GM12878 (cell line): ENCODE measurements at regions not wholly inside any gene's neighbourhood (a gene's known extent, or its start where the extent isn't known, plus 50 kb on each side); places are given as distances from the start of the nearest gene placed in this dataset.

Experiments
- ATAC-seq: fragments of 200-7000 bp; cut with Tn5 transposase; 3 replicates; pipeline ENCODE4 v1.9.1; 2020; ENCODE audit warnings: mild to moderate bottlenecking, moderate library complexity
- BruUV-seq: library from RNA; stranded (reverse); fragments of 400-500 nt; replicated peaks from 2 replicates; lab custom pipeline; 2021; lab: Mats Ljungman, UMichigan
- CTCF ChIA-PET: fragments of 300-600 bp; sonication (Branson Sonifier 250); formaldehyde crosslinking; extraction: SDS; loops from one replicate; lab custom pipeline; 2021; ENCODE audit warnings: inconsistent platforms; lab: Yijun Ruan, JAX
- POLR2A ChIA-PET: fragments of 350-600 bp; formaldehyde crosslinking; extraction: SDS; loops from one replicate; lab custom pipeline; 2021; ENCODE audit warnings: inconsistent platforms; lab: Charles Lee
- RAD21 ChIA-PET: fragments of 300-600 bp; sonication (Branson Sonifier 250); formaldehyde crosslinking; loops from one replicate; lab custom pipeline; 2023; ENCODE audit warnings: antibody characterized with exemption; ENCODE audit not compliant: unreplicated experiment; lab: Charles Lee
- SMC1A ChIA-PET: fragments of 300-600 bp; sonication (Branson Sonifier 250); formaldehyde crosslinking; loops from one replicate; lab custom pipeline; 2023; ENCODE audit not compliant: unreplicated experiment, uncharacterized antibody; lab: Charles Lee
- DNase-seq: peaks from one replicate; pipeline ENCODE4 v3.0.0-alpha.2; 2011; ENCODE audit warnings: low read depth, low spot score
- FAIRE-seq: peaks from 3 replicates; lab custom pipeline; 2011; peaks lifted over from hg19 to GRCh38; lab: Jason Lieb, UNC
- H2AFZ ChIP-seq: 2 replicates; pipeline ENCODE4 v1.6.0; 2011; ENCODE audit warnings: low read depth, low read length, control low read depth; ENCODE audit not compliant: control insufficient read depth
- H3K27ac ChIP-seq: 2 replicates; pipeline ENCODE4 v1.5.1; 2011; ENCODE audit warnings: control low read depth; ENCODE audit not compliant: control insufficient read depth, insufficient read depth
- H3K27me3 ChIP-seq, 2 experiments: replicated peaks in 1 of 2; 2 replicates each; pipeline versions ENCODE4 v1.6.0 to v1.6.1; 2011; ENCODE audit warnings: low read length in 1 of 2; ENCODE audit not compliant: control insufficient read depth in 2 of 2, insufficient read depth in 2 of 2
- H3K36me3 ChIP-seq, 2 experiments: 2 replicates each; pipeline ENCODE4 v1.5.1; 2011; ENCODE audit warnings: low read length in 1 of 2; ENCODE audit not compliant: control insufficient read depth in 2 of 2, insufficient read depth in 2 of 2
- H3K4me1 ChIP-seq: 2 replicates; pipeline ENCODE4 v1.6.1; 2011; ENCODE audit warnings: mild to moderate bottlenecking, low read length, moderate library complexity, mixed read lengths; ENCODE audit not compliant: control insufficient read depth, insufficient read depth
- H3K4me2 ChIP-seq: 2 replicates; pipeline ENCODE4 v1.6.0; 2011; ENCODE audit warnings: control low read depth; ENCODE audit not compliant: control insufficient read depth, insufficient read depth
- H3K4me3 ChIP-seq: fragments of 200-600 bp; sonication (generic); 2 replicates; pipeline ENCODE4 v1.5.1; 2016
- H3K79me2 ChIP-seq: 2 replicates; pipeline ENCODE4 v1.6.0; 2011; ENCODE audit warnings: low read length; ENCODE audit not compliant: control insufficient read depth, insufficient read depth
- H3K9ac ChIP-seq: 2 replicates; pipeline ENCODE4 v1.8.0; 2011; ENCODE audit warnings: low read length, control low read depth, mixed read lengths; ENCODE audit not compliant: control insufficient read depth, insufficient read depth
- H3K9me3 ChIP-seq: replicated peaks from 3 replicates; pipeline ENCODE4 v1.5.1; 2011; ENCODE audit warnings: mild to moderate bottlenecking, low read length; ENCODE audit not compliant: control insufficient read depth, insufficient read depth
- H4K20me1 ChIP-seq: 2 replicates; pipeline ENCODE4 v1.6.0; 2011; ENCODE audit not compliant: control insufficient read depth, insufficient read depth
- CHD4 ChIP-seq: fragments of 200-600 bp; sonication (generic); IDR thresholded peaks from 2 replicates; pipeline ENCODE4 v1.6.1; 2016; ENCODE audit warnings: mild to moderate bottlenecking
- MTA3 ChIP-seq: IDR thresholded peaks from 2 replicates; pipeline ENCODE4 v1.6.1; 2012; ENCODE audit warnings: low read length, inconsistent platforms, borderline replicate concordance
- MYC ChIP-seq: IDR thresholded peaks from 2 replicates; pipeline ENCODE4 v1.6.1; 2011; ENCODE audit warnings: mild to moderate bottlenecking, low read length, moderate library complexity, inconsistent platforms; ENCODE audit not compliant: insufficient read depth, insufficient replicate concordance, insufficient read length, severe bottlenecking
- NKRF ChIP-seq: fragments of 450-650 bp; conservative IDR thresholded peaks from 2 replicates; pipeline ENCODE4 v1.6.1; 2017; ENCODE audit warnings: mild to moderate bottlenecking, moderate library complexity
- NR2C1 ChIP-seq: fragments of 450-650 bp; IDR thresholded peaks from 2 replicates; pipeline ENCODE4 v1.6.1; 2017; ENCODE audit warnings: antibody characterized with exemption, mild to moderate bottlenecking, moderate library complexity
- PAX5 ChIP-seq: IDR thresholded peaks from 2 replicates; pipeline ENCODE4 v1.6.1; 2011; ENCODE audit warnings: low read depth, low read length, borderline replicate concordance
- POLR2A ChIP-seq: IDR thresholded peaks from 2 replicates; pipeline ENCODE4 v1.6.1; 2011; ENCODE audit warnings: low read depth, mild to moderate bottlenecking, low read length
- RCOR1 ChIP-seq: conservative IDR thresholded peaks from 2 replicates; pipeline ENCODE4 v1.6.1; 2012; ENCODE audit warnings: low read depth, low read length, improper control_type of control experiment
- RUNX3 ChIP-seq: IDR thresholded peaks from 2 replicates; pipeline ENCODE4 v1.6.1; 2012; ENCODE audit warnings: low read length, inconsistent platforms
- SMAD1 ChIP-seq: fragments of 450-650 bp; IDR thresholded peaks from 2 replicates; pipeline ENCODE4 v1.6.1; 2018; ENCODE audit warnings: mild to moderate bottlenecking, low read depth; ENCODE audit not compliant: partially characterized antibody
- SMAD5 ChIP-seq: IDR thresholded peaks from 2 replicates; pipeline ENCODE4 v1.6.1; 2016; ENCODE audit warnings: antibody characterized with exemption, low read depth
- TAF1 ChIP-seq: IDR thresholded peaks from 2 replicates; pipeline ENCODE4 v1.6.1; 2011; ENCODE audit warnings: mild to moderate bottlenecking, low read depth, low read length, borderline replicate concordance
- TCF3 ChIP-seq: IDR thresholded peaks from 2 replicates; pipeline ENCODE4 v1.6.1; 2012; ENCODE audit warnings: low read depth, mild to moderate bottlenecking, low read length, borderline replicate concordance; ENCODE audit not compliant: insufficient read depth
- ZSCAN29 ChIP-seq: fragments of 450-650 bp; IDR thresholded peaks from 2 replicates; pipeline ENCODE4 v1.6.1; 2017; ENCODE audit warnings: mild to moderate bottlenecking, moderate library complexity
- WGBS: methylation state at CpG from one replicate; pipeline ENCODE4 v1.1.6; 2016; ENCODE audit warnings: low lambda C conversion rate; ENCODE audit not compliant: insufficient replicate concordance, insufficient coverage; ENCODE audit errors: missing lambda C conversion rate; 5-methylcytosine and 5-hydroxymethylcytosine counted together
- in situ Hi-C: fragments of 300-500 bp; cut with MboI; formaldehyde crosslinking; loops from 9 replicates; pipeline ENCODE4 v1.14.3; 2018; ENCODE audit warnings: mixed read lengths
- intact Hi-C: fragments of 100-400 bp; cut with micrococcal nuclease; formaldehyde crosslinking; loops from one replicate; pipeline ENCODE4 v1.14.2; 2022; ENCODE audit not compliant: unreplicated experiment
- TF ChIP-seq, protein P1 (sequence below): fragments of 450-650 bp; IDR thresholded peaks from 2 replicates; pipeline ENCODE4 v1.6.1; 2017; ENCODE audit warnings: mild to moderate bottlenecking
- TF ChIP-seq, protein P2 (sequence below): fragments of 450-650 bp; IDR thresholded peaks from 2 replicates; pipeline ENCODE4 v1.6.1; 2018; ENCODE audit warnings: mild to moderate bottlenecking, low read depth, moderate library complexity; ENCODE audit not compliant: partially characterized antibody
- TF ChIP-seq, protein P3 (sequence below): fragments of 450-650 bp; IDR thresholded peaks from 2 replicates; pipeline ENCODE4 v1.6.1; 2016; ENCODE audit warnings: mild to moderate bottlenecking

GRCh38 chr1:238465449-238465848 is 574.7 kb upstream of the ZP4 start:
- 2% methylated on average over 3 of the region's 3 CpGs for WGBS
- Histone ChIP-seq H3K36me3 (no peaks in the 10 kb centered on the region), H3K9me3 (no peaks in the 10 kb centered on the region), H3K79me2 (no peaks in the 10 kb centered on the region), H3K4me1 (no peaks in the 10 kb centered on the region), H3K27me3 (no peaks in the 10 kb centered on the region), H3K9ac (no peak overlapping the region), H2AFZ (no peak overlapping the region), H3K4me2 (no peak overlapping the region), H4K20me1 (no peaks in the 10 kb centered on the region), H3K27ac (no peak overlapping the region), H3K4me3 (no peak overlapping the region)
- RAD21 ChIA-PET, result no interaction called here
- CTCF ChIA-PET, result no interaction called here
- POLR2A ChIA-PET, result no interaction called here
- intact Hi-C loops, result no loop called here
- SMC1A ChIA-PET, result no interaction called here
- in situ Hi-C loops, result no loop called here
- BruUV-seq, result no TSS peak
- DNase-seq (no peak), FAIRE-seq (no peak), ATAC-seq (no peak)
- TF ChIP-seq, protein P1, sequence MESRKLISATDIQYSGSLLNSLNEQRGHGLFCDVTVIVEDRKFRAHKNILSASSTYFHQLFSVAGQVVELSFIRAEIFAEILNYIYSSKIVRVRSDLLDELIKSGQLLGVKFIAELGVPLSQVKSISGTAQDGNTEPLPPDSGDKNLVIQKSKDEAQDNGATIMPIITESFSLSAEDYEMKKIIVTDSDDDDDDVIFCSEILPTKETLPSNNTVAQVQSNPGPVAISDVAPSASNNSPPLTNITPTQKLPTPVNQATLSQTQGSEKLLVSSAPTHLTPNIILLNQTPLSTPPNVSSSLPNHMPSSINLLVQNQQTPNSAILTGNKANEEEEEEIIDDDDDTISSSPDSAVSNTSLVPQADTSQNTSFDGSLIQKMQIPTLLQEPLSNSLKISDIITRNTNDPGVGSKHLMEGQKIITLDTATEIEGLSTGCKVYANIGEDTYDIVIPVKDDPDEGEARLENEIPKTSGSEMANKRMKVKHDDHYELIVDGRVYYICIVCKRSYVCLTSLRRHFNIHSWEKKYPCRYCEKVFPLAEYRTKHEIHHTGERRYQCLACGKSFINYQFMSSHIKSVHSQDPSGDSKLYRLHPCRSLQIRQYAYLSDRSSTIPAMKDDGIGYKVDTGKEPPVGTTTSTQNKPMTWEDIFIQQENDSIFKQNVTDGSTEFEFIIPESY, result no peak
- TF ChIP-seq RCOR1 (no peak), NKRF (no peak), PAX5 (no peak), SMAD5 (no peak), ZSCAN29 (no peak), MTA3 (no peak), SMAD1 (no peak), TCF3 (no peak), RUNX3 (no peak), MYC (no peak), NR2C1 (no peak), CHD4 (no peak), POLR2A (no peak), TAF1 (no peak)
- TF ChIP-seq, protein P2, sequence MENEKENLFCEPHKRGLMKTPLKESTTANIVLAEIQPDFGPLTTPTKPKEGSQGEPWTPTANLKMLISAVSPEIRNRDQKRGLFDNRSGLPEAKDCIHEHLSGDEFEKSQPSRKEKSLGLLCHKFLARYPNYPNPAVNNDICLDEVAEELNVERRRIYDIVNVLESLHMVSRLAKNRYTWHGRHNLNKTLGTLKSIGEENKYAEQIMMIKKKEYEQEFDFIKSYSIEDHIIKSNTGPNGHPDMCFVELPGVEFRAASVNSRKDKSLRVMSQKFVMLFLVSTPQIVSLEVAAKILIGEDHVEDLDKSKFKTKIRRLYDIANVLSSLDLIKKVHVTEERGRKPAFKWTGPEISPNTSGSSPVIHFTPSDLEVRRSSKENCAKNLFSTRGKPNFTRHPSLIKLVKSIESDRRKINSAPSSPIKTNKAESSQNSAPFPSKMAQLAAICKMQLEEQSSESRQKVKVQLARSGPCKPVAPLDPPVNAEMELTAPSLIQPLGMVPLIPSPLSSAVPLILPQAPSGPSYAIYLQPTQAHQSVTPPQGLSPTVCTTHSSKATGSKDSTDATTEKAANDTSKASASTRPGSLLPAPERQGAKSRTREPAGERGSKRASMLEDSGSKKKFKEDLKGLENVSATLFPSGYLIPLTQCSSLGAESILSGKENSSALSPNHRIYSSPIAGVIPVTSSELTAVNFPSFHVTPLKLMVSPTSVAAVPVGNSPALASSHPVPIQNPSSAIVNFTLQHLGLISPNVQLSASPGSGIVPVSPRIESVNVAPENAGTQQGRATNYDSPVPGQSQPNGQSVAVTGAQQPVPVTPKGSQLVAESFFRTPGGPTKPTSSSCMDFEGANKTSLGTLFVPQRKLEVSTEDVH, result no peak
- TF ChIP-seq, protein P3, sequence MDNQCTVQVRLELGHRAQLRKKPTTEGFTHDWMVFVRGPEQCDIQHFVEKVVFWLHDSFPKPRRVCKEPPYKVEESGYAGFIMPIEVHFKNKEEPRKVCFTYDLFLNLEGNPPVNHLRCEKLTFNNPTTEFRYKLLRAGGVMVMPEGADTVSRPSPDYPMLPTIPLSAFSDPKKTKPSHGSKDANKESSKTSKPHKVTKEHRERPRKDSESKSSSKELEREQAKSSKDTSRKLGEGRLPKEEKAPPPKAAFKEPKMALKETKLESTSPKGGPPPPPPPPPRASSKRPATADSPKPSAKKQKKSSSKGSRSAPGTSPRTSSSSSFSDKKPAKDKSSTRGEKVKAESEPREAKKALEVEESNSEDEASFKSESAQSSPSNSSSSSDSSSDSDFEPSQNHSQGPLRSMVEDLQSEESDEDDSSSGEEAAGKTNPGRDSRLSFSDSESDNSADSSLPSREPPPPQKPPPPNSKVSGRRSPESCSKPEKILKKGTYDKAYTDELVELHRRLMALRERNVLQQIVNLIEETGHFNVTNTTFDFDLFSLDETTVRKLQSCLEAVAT, result no peak
